Astrocyte (in vitro differentiated cells and primary cell): ENCODE measurements at regions not wholly inside any gene's neighbourhood (a gene's known extent, or its start where the extent isn't known, plus 50 kb on each side); places are given as distances from the start of the nearest gene placed in this dataset.

Experiments used
- DNase-seq: peaks from one replicate; pipeline ENCODE4 v3.0.0-alpha.2; 2010; ENCODE audit warnings: low read depth
- FAIRE-seq: peaks from 2 replicates; lab custom pipeline; 2011; peaks lifted over from hg19 to GRCh38; lab: Jason Lieb, UNC
- H2AFZ ChIP-seq: 2 replicates; pipeline ENCODE4 v1.6.0; 2012; ENCODE audit warnings: low read depth, low read length, inconsistent platforms
- H3K27ac ChIP-seq: 2 replicates; pipeline ENCODE4 v1.5.1; 2011; ENCODE audit warnings: low read depth, low read length, inconsistent platforms
- H3K27me3 ChIP-seq: 2 replicates; pipeline ENCODE4 v1.6.0; 2011; ENCODE audit warnings: low read length, inconsistent platforms; ENCODE audit not compliant: insufficient read depth
- H3K36me3 ChIP-seq: 2 replicates; pipeline ENCODE4 v1.5.1; 2011; ENCODE audit warnings: low read length, inconsistent platforms; ENCODE audit not compliant: insufficient read depth
- H3K4me1 ChIP-seq: 2 replicates; pipeline ENCODE4 v1.5.1; 2011; ENCODE audit warnings: low read length, inconsistent platforms; ENCODE audit not compliant: insufficient read depth
- H3K4me2 ChIP-seq: 2 replicates; pipeline ENCODE4 v1.6.0; 2012; ENCODE audit warnings: low read length, inconsistent platforms
- H3K4me3 ChIP-seq: 2 replicates; pipeline ENCODE4 v1.5.1; 2011; ENCODE audit warnings: low read depth, mild to moderate bottlenecking, low read length, inconsistent platforms; ENCODE audit not compliant: insufficient read depth
- H3K79me2 ChIP-seq: 2 replicates; pipeline ENCODE4 v1.6.0; 2012; ENCODE audit warnings: mild to moderate bottlenecking, low read length, inconsistent platforms; ENCODE audit not compliant: insufficient read depth
- H3K9ac ChIP-seq: 2 replicates; pipeline ENCODE4 v1.6.0; 2012; ENCODE audit warnings: mild to moderate bottlenecking, low read length, inconsistent platforms
- H3K9me3 ChIP-seq: 2 replicates; pipeline ENCODE4 v1.5.1; 2012; ENCODE audit warnings: low read depth, mild to moderate bottlenecking, low read length, inconsistent platforms; ENCODE audit not compliant: insufficient read depth
- H4K20me1 ChIP-seq: 2 replicates; pipeline ENCODE4 v1.6.0; 2012; ENCODE audit warnings: low read length, inconsistent platforms; ENCODE audit not compliant: insufficient read depth
- H3K27ac Mint-ChIP-seq: one replicate; pipeline ENCODE4 v1.8.0; 2021; ENCODE audit warnings: mild to moderate bottlenecking, mixed read lengths; ENCODE audit not compliant: unreplicated experiment
- H3K27me3 Mint-ChIP-seq: one replicate; pipeline ENCODE4 v1.8.0; 2021; ENCODE audit warnings: low read depth, mixed read lengths; ENCODE audit not compliant: unreplicated experiment
- H3K36me3 Mint-ChIP-seq: one replicate; pipeline ENCODE4 v1.8.0; 2021; ENCODE audit warnings: low read depth, mixed read lengths; ENCODE audit not compliant: unreplicated experiment
- H3K4me1 Mint-ChIP-seq: one replicate; pipeline ENCODE4 v1.8.0; 2021; ENCODE audit warnings: low read depth, mixed read lengths; ENCODE audit not compliant: unreplicated experiment
- H3K4me3 Mint-ChIP-seq: one replicate; pipeline ENCODE4 v1.8.0; 2021; ENCODE audit warnings: mild to moderate bottlenecking, moderate library complexity, mixed read lengths; ENCODE audit not compliant: unreplicated experiment
- H3K9me3 Mint-ChIP-seq: one replicate; pipeline ENCODE4 v1.8.0; 2021; ENCODE audit warnings: mild to moderate bottlenecking, mixed read lengths; ENCODE audit not compliant: unreplicated experiment
- EZH2 ChIP-seq: IDR thresholded peaks from 2 replicates; pipeline ENCODE4 v1.6.1; 2012; ENCODE audit warnings: mild to moderate bottlenecking, low read length, inconsistent platforms; ENCODE audit not compliant: insufficient read depth
- TF ChIP-seq, protein P1 (sequence below): IDR thresholded peaks from 2 replicates; pipeline ENCODE4 v1.5.1; 2011; ENCODE audit warnings: low read depth, mild to moderate bottlenecking, inconsistent platforms, low read length, moderate library complexity; ENCODE audit not compliant: insufficient read depth

DNA sequence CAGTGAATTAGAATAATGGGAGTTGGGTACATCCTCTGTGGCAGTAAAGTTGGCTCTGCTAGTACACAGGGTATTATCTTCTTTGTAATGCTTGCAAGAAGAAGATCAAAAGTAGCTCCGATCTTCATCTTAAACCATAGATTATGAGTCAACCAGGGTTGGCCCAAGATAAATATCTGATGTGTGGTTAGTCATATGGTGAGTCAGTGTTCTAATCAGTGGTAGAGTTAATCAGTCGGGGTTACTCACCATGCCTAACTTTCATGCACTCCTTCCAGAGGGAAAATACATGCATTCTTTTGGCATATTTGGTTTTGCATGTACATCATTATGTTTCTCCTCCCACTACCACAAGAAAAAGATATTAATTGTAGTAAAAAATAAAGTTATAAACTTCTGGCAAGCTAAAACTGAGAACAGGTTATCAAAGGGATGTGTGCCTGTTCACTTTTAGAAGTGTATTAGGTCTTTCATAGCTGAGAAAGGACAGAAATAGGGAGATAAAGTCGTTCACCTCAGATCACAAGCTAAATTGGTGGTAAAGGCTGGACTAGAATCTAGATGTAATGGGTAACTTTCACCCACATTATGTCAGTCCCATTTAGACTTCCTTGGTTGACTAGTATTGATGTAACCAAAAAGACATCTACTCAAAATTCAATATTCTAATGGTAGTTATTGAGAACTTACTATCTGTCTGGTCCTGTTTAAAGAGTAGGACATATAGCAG is 684.4 kb downstream of the IRS1 start:
- peak overlapping the region; percentile 68 for H3K9ac ChIP-seq
- H3K27me3 Mint-ChIP-seq, result no peaks in the 10 kb centered on the region
- H3K27ac ChIP-seq, result peak overlapping the region; percentile 98
- H2AFZ ChIP-seq, result no peak overlapping the region
- H3K79me2 ChIP-seq, result no peaks in the 10 kb centered on the region
- FAIRE-seq (peak; percentile 100), DNase-seq (peak; percentile 99)
- no peak overlapping the region for H3K4me3 ChIP-seq
- H3K9me3 ChIP-seq, result no peaks in the 10 kb centered on the region
- no peaks in the 10 kb centered on the region for H3K36me3 Mint-ChIP-seq
- peaks cover 40% of the 10 kb centered on the region for H3K4me1 ChIP-seq
- TF ChIP-seq, protein P1, sequence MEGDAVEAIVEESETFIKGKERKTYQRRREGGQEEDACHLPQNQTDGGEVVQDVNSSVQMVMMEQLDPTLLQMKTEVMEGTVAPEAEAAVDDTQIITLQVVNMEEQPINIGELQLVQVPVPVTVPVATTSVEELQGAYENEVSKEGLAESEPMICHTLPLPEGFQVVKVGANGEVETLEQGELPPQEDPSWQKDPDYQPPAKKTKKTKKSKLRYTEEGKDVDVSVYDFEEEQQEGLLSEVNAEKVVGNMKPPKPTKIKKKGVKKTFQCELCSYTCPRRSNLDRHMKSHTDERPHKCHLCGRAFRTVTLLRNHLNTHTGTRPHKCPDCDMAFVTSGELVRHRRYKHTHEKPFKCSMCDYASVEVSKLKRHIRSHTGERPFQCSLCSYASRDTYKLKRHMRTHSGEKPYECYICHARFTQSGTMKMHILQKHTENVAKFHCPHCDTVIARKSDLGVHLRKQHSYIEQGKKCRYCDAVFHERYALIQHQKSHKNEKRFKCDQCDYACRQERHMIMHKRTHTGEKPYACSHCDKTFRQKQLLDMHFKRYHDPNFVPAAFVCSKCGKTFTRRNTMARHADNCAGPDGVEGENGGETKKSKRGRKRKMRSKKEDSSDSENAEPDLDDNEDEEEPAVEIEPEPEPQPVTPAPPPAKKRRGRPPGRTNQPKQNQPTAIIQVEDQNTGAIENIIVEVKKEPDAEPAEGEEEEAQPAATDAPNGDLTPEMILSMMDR, result no peak
- TF ChIP-seq EZH2, result no peak
- H3K27ac Mint-ChIP-seq, result peak overlapping the region; percentile 88
- peaks cover 43% of the 10 kb centered on the region for H3K4me1 Mint-ChIP-seq
- peak overlapping the region; percentile 59 for H3K4me2 ChIP-seq
- no peak overlapping the region for H3K4me3 Mint-ChIP-seq
- H3K27me3 ChIP-seq, result no peaks in the 10 kb centered on the region
- H3K36me3 ChIP-seq, result no peaks in the 10 kb centered on the region
- no peaks in the 10 kb centered on the region for H4K20me1 ChIP-seq
- H3K9me3 Mint-ChIP-seq, result no peaks in the 10 kb centered on the region

DNA sequence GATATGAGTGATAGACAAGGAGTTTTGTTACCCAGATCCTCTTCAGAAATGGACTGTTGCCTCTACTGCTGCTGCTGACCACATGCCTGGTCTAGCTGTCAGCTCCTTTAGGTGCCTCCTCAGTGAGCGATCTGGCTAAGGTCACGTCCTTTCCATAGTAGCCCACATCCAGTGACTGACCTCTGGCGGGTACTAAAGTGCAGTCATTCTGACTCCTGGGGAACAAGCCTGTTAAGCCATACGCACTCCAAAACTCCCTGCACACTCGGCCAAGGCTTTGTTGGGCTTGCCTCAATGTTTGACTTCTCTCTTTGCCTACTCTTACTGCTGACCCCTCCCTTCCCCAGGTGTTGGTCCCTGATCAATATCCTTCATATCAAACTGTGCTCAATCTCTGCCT is 685.2 kb downstream of the IRS1 start:
- Mint-ChIP-seq H3K27ac (peak overlapping the region; percentile 44), H3K4me1 (peaks cover 43% of the 10 kb centered on the region), H3K9me3 (peaks cover 2% of the 10 kb centered on the region), H3K27me3 (no peaks in the 10 kb centered on the region), H3K36me3 (no peaks in the 10 kb centered on the region), H3K4me3 (no peak overlapping the region)
- H3K4me2 ChIP-seq, result peak overlapping the region; percentile 59
- peak overlapping the region; percentile 98 for H3K27ac ChIP-seq
- no peaks in the 10 kb centered on the region for H3K9me3 ChIP-seq
- DNase-seq (peak; percentile 38), FAIRE-seq (no peak)
- no peaks in the 10 kb centered on the region for H4K20me1 ChIP-seq
- no peaks in the 10 kb centered on the region for H3K27me3 ChIP-seq
- H3K4me1 ChIP-seq, result peaks cover 40% of the 10 kb centered on the region
- TF ChIP-seq, protein P1, result no peak
- no peak for TF ChIP-seq EZH2
- peak overlapping the region; percentile 36 for H2AFZ ChIP-seq
- H3K4me3 ChIP-seq, result no peak overlapping the region
- H3K36me3 ChIP-seq, result no peaks in the 10 kb centered on the region
- H3K79me2 ChIP-seq, result no peaks in the 10 kb centered on the region
- H3K9ac ChIP-seq, result peak overlapping the region; percentile 49
